Progenitor cell of endocrine pancreas (in vitro differentiated cells): ENCODE measurements at regions not wholly inside any gene's neighbourhood (a gene's known extent, or its start where the extent isn't known, plus 50 kb on each side); places are given as distances from the start of the nearest gene placed in this dataset.
A peak's percentile ranks its signal among the peaks of the same experiment; 100 is the strongest.

Source experiments
- DNase-seq: peaks from one replicate; pipeline ENCODE4 v3.0.0; 2021; ENCODE audit warnings: low spot score; ENCODE audit not compliant: unreplicated experiment
- H3K27ac Mint-ChIP-seq: 2 replicates; pipeline ENCODE4 v1.8.0; 2021; ENCODE audit warnings: mild to moderate bottlenecking, moderate library complexity, mixed read lengths
- H3K27me3 Mint-ChIP-seq: 2 replicates; pipeline ENCODE4 v1.8.0; 2021; ENCODE audit warnings: mixed read lengths
- H3K36me3 Mint-ChIP-seq: 2 replicates; pipeline ENCODE4 v1.8.0; 2022; ENCODE audit warnings: mixed read lengths; ENCODE audit not compliant: insufficient read depth
- H3K4me1 Mint-ChIP-seq: 2 replicates; pipeline ENCODE4 v1.8.0; 2021; ENCODE audit warnings: low read depth, mixed read lengths
- H3K4me3 Mint-ChIP-seq: 2 replicates; pipeline ENCODE4 v1.8.0; 2021; ENCODE audit warnings: low read depth, mild to moderate bottlenecking, moderate library complexity, mixed read lengths
- H3K9me3 Mint-ChIP-seq: 2 replicates; pipeline ENCODE4 v1.8.0; 2021; ENCODE audit warnings: low read depth, mixed read lengths
- CTCF ChIP-seq: fragments of 200-600 bp; sonication (generic); IDR thresholded peaks from one replicate; pipeline ENCODE4 v1.5.0; 2021; ENCODE audit warnings: antibody characterized with exemption, mild to moderate bottlenecking; ENCODE audit not compliant: unreplicated experiment

- Mint-ChIP-seq H3K27me3 (peaks cover 7% of the 10 kb centered on the region), H3K4me1 (no peaks in the 10 kb centered on the region), H3K27ac (no peak overlapping the region), H3K36me3 (no peaks in the 10 kb centered on the region), H3K4me3 (no peak overlapping the region), H3K9me3 (no peaks in the 10 kb centered on the region)
- no peak for TF ChIP-seq CTCF
- peak; percentile 9 for DNase-seq
Observed at GRCh38 chr10:46227936-46228562, 58.7 kb upstream of the ANTXRL start.

- peak; percentile 58 for DNase-seq
- Mint-ChIP-seq H3K4me3 (no peak overlapping the region), H3K36me3 (no peaks in the 10 kb centered on the region), H3K27me3 (peaks cover 9% of the 10 kb centered on the region), H3K9me3 (no peaks in the 10 kb centered on the region), H3K4me1 (no peaks in the 10 kb centered on the region), H3K27ac (no peak overlapping the region)
- TF ChIP-seq CTCF, result peak; percentile 80
Observed at GRCh38 chr10:46228563-46229071, 58.2 kb upstream of the ANTXRL start.

GRCh38 chr10:46229144-46229563 is 57.6 kb upstream of the ANTXRL start:
- H3K4me1 Mint-ChIP-seq, result no peaks in the 10 kb centered on the region
- peaks cover 9% of the 10 kb centered on the region for H3K27me3 Mint-ChIP-seq
- no peak overlapping the region for H3K4me3 Mint-ChIP-seq
- peak; percentile 78 for TF ChIP-seq CTCF
- H3K36me3 Mint-ChIP-seq, result no peaks in the 10 kb centered on the region
- H3K27ac Mint-ChIP-seq, result no peak overlapping the region
- H3K9me3 Mint-ChIP-seq, result no peaks in the 10 kb centered on the region
- no peak for DNase-seq

- DNase-seq, result no peak
- Mint-ChIP-seq H3K36me3 (no peaks in the 10 kb centered on the region), H3K27ac (no peak overlapping the region), H3K9me3 (no peaks in the 10 kb centered on the region), H3K4me3 (no peak overlapping the region), H3K27me3 (peaks cover 9% of the 10 kb centered on the region), H3K4me1 (no peaks in the 10 kb centered on the region)
- TF ChIP-seq CTCF, result no peak
Observed at GRCh38 chr10:46230615-46231014, 56.2 kb upstream of the ANTXRL start.

- Mint-ChIP-seq H3K27me3 (peaks cover 9% of the 10 kb centered on the region), H3K4me1 (no peaks in the 10 kb centered on the region), H3K4me3 (no peak overlapping the region), H3K36me3 (no peaks in the 10 kb centered on the region), H3K9me3 (no peaks in the 10 kb centered on the region), H3K27ac (no peak overlapping the region)
- no peak for TF ChIP-seq CTCF
- no peak for DNase-seq
Observed at GRCh38 chr10:46231087-46231486, 55.7 kb upstream of the ANTXRL start.
